Activated CD4-positive, alpha-beta T cell treated with anti-CD3 and anti-CD28 coated beads for 24 hours (primary cell): ENCODE measurements at regions not wholly inside any gene's neighbourhood (a gene's known extent, or its start where the extent isn't known, plus 50 kb on each side); places are given as distances from the start of the nearest gene placed in this dataset.

Experiments used
- DNase-seq, 2 donors: peaks; one replicate each; pipeline ENCODE4 v3.0.0-alpha.2; 2020; ENCODE audit warnings: low read depth in 2 of 2

DNA sequence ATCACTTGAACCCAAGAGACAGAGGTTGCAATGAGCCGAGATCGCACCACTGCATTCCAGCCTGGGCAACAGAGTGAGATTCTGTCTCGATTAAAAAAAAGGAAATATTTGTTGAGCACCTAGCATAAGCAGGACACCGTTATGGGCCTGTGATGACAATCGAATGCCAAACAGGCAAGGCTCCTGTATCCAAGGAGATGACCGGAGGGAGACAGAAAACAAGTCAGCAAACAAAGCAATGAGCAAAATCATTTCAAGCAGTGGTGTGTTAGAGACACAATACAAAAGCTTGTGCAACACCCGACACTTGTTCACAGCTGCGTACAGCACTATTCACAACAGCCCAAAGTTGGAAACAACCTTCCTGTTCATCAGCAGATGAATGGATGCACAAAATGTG is 87.1 kb upstream of the CPEB4 start:
- DNase-seq: no peak

DNA sequence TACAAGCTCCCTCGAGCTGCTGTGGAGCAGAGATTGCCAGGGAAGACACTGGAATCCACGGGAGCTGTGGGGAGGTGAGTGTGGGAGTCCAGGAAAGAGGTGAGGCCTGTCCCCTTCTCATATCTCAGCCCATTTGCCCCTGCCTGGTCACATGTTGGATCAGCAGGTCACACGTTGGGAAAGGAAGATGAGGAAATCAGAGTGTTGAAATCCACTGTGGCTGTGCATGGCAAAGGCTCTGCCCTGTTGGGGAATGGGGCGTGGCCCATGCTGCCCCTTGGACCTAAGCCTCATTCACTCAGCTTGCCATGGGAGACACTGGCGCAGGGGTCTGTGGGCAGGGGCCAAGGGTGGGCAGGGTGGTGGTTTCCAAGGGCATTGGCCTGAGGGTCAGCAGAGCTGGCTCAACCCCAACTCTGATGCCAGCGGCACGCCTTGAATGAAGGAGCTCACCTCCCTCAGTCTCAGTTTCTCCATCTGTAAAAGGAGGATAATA is 85.4 kb upstream of the CPEB4 start:
- DNase-seq: no peak

DNA sequence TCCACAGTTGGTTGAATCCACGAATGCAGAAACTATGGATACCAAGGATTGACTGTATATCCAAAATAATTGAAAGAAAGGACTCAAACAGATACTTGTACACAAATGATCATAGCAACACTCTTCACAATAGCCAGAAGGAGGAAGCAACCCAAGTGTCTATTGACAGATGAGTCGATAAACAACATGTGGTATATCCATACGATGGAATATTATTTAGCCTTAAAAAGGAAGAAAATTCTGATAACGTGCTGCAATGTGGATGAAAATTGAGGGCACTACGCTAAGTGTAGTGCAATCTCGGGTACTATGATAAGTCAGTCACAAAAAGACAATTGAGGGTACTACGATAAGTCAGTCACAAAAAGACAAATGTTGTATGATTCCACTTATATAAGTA is 83.6 kb upstream of the CPEB4 start:
- no peak for DNase-seq

DNA sequence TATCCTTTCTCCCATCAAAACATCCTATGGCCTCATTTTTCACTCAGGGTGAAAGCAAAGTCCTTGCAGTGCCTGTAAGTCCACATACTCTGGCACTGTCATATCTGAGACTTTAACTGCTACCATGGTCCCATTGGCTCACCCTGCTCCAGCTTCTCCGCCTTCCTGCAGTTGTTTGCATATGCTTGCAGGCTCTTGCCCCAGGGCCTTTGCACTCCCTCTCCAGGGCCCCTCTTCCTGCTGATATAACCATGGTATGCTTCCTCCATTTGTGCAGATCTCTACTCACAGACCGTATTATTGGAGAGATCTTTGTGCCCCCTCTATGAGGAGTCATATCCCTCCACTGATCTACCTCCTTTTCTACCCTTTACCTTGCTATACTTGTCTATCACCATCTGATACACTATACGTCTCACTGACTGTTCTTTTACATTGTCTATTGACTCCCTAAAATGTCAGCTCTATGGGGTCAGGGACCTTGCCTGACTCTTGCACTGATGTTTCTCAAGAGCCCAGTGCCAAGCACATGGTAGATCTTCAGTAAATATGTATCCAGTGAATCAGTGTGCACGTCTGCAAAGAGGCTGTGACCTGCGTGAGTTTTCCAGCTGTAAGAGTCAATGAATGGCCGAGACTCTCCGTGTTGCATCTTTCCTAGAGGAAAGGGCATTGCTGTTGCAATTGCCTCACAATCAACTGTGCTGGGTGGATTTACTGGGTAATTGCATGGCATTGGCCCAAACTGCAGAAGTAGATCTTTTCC is 81.7 kb upstream of the CPEB4 start:
- no peak for DNase-seq

DNA sequence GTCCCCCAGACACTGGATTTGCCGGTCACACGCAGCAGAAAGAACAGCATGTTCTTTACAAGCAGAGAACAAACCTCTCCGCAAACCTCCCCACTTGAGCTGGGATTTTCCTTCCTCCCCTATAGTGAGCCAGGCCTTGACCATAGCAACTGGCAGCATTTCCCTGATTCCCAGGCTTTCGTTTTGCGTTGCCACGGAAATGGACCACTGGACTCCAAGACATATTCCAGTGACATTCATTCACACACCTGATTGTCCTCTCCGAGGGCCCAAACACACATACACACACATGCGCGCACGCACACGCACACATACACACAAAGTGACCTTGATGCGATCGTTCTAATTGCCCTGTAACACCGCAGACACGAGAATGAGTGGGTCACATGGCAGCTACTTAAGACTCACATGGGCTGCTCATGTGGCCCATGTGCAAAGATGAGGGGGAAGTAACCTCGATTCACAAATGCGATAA is 80.9 kb upstream of the CPEB4 start:
- no peak for DNase-seq

DNA sequence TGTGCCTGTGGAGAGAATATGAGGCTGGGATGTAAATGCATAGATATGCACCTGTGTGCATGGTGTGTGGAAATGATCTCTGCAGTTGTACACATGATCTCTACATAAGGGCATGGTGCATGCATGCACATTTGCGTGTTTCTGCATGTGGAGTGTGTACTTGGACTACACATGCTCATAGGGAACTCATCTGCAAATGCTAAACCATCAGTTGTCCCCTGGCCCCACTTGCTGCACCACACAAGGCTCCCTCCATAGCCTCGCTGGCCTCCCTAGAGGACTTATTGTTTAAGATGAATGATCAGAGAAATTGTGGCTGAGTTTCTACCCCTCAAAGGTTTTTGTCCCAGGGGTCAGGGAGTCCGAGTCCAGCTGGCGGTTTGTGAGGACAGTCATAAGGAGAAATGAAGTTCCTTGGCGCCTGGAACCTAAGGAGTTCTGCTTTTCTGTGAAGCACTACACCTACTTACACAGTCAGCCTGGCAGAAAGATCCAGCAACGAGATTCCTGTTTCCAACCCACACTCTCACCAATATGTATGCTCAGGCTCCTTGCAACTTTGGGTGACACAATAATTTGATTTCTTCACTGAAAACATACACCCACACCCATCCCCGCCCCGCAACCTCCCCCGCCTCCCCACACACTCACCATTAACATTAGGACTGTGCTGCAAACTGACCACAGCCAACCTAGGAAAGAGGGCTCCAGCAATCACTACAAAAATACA is 79.9 kb upstream of the CPEB4 start:
- DNase-seq: no peak

DNA sequence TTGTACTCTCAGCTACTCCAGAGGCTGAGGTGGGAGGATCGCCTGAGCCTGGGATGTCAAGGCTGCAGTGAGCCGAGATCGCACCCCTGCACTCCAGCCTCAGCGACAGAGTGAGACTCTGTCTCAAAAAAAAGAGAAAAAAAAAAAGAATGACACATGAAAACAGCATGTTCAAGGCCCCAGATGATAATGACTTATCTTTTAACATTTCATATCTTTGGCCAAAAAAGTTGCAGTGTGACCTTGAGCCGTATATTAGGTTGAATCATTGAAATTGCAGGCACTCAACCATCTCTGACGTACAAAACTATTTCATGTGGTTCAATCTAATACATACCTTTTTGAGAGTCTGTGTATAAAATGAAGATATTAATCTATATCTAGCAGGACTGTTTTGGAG is 79.1 kb upstream of the CPEB4 start:
- DNase-seq: no peak

DNA sequence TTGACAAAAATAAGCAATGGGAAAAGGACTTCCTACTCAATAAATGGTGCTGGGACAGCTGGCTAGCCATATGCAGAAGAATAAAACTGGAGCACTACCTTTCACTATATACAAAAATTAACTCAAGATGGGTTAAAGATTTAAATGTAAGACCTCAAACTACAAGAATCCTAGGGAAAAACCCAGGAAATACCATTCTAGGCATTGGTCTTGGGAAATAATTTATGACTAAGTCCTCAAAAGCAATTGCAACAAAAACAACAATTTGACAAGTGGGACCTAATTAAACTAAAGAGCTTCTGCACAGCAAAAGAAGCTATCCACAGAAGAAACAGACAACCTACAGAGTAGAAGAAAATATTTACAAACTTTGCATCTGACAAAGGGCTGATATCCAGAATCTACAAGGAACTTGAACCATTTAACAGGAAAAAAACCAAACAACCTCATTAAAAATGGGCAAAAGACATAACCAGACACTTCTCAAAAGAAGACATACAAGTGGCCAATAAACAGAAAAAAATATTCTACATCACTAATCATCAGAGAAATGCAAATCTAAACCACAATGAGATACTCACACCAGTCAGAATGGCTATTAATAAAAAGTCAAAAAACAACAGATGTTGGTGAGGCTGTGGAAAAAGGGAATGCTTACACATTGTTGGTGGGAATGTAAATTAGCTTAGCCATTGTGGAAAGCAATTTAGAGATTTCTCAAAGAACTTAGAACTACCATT is 75.2 kb upstream of the CPEB4 start:
- DNase-seq: no peak

DNA sequence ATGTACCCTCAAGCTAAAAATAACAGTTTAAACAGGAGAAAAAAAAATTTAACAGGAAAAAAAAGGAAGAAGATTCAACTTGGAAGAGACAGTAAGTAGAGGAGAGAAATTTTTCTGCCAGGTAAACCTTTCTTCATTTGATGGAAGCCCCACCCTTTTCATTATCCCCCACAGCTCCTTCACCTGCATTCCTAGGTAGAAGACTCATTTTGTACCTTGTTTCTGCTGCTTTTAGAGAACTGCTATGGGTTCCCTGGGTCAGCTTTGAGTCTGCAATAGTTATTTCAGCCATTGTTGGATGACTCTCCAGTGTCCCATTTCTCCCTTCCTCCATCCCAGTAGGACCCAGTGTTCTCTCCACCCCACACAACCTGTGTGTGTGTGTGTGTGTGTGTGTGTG is 74.1 kb upstream of the CPEB4 start:
- DNase-seq: no peak

DNA sequence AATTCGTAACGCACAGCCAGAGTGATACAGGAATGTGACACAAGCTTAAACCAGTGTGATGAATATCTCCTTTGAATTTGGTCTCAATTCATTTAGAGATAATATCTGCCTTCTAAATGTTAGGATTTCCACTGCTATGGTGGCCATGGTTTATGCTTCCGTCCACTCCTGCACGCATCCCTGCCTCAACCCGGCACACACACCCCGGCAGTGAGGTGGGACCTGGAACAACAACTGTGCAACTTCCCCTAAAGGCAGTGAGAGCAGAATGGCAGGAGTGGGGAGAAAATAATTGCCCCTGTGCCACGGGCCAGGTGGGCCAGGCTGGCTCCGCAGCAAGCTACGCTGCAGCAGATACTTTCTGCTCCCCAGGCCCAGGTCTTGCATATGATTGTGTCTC is 72.6 kb upstream of the CPEB4 start:
- DNase-seq: no peak

DNA sequence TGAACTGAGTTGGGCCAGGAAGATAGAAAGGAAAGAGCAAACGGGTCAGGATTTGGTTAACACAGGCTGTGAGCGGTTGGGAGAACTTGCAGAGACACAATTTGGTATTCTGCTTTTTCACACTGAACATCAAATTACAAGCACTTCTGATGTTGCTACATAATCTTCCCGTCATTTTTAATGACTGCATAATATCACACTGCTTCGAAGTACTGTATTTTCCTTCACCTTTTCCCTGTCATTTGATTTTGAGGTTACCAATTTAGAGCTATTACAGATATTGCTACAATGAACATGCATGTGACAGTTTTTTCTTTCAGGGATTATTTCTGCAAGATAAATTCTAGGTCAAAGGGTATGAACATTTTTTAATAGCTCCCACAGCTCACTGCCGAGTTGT is 71.4 kb upstream of the CPEB4 start:
- DNase-seq: no peak

DNA sequence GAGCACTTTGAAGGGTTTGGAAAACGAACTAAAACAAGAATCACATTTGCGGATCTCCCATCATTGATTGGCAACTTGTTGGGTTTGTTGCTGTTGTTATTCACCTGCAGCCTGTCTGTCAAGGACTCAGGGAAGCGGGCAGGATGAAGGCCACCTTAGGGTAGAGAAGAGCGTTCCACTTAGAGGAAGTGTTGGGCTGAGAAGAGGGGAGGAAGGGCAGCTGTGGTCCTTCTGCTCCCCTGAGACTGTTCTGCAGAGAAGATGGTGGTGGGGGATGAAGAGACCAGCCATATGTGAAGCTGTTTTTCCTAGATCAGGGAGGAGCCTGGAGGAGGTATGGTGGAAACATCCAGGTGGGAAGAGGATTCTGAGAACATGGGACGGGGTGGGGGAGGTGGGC is 70.6 kb upstream of the CPEB4 start:
- no peak for DNase-seq

DNA sequence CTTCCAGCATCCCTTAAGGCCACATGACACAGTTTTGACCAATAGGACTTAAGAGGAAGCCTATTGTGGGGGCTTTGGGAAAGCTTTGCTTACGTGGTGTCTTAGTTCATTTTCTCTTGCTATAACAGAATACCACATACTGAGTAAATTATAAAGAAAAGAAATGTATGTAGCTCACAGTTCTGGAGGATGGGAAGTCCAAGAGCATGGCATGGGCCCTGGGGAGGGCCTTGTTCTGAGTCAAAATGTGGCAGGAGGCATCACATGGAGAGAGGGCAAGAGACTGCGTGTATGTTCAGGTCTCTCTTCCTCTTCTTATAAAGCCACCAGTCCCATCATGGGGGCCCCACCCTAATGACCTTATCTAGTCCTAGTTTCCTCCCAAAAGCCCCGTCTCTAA is 68.6 kb upstream of the CPEB4 start:
- DNase-seq: no peak

DNA sequence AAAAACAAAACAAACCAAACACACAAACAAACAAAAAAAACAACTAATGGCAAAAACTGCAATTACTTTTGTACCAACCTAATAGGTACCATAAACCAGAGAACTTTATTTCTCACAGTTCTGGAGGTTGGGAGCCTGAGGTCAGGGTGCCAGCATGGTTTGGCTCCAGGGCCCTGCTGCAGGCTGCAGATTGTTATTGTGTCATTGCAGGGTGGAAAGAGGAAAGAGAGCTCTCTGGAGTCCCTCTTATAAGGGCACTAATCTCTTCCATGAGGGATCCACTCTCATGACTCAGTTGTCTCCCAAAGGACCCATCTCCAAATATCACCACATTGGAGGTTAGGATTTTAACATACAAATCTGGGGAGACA is 64.9 kb upstream of the CPEB4 start:
- no peak for DNase-seq

DNA sequence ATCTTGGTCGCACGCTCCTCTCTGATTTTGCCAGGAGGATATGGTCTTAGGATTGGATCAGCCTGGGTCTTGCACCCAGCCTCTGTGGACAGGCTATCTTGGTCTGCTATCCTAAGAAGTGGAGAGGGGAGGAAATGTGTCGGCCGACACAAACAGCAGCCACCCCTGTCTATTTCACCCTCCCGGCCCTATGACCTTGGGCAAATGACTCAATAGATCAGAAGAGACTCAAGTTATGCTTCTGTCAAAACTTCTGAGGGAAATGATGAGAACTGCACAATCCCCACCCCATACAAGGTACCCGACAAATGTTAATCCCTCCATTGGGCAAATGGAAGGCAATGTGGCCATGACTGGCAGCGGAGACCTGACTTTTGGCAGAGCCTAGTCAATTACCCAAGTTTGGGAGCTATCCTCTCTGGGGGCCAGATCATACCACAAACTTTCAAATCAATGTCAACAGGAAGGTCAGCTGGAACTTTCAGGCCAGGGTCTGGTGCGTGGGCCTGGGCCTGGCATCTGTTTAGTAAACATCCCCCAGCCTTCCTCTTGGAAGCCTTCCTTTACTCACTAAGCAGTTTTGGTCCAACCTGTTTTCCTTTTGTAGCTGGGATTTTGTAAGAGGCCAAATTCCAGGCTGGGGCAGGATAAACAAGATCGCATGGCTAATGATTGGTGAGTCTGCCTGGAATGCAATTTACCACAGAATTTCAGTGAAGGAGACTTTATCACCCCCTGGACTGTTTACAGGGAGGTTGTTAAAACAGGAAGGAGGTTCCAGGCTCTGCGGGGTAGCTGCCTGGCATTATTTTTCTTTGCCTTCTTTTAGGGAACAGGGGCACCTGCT is 64.2 kb upstream of the CPEB4 start:
- no peak for DNase-seq

DNA sequence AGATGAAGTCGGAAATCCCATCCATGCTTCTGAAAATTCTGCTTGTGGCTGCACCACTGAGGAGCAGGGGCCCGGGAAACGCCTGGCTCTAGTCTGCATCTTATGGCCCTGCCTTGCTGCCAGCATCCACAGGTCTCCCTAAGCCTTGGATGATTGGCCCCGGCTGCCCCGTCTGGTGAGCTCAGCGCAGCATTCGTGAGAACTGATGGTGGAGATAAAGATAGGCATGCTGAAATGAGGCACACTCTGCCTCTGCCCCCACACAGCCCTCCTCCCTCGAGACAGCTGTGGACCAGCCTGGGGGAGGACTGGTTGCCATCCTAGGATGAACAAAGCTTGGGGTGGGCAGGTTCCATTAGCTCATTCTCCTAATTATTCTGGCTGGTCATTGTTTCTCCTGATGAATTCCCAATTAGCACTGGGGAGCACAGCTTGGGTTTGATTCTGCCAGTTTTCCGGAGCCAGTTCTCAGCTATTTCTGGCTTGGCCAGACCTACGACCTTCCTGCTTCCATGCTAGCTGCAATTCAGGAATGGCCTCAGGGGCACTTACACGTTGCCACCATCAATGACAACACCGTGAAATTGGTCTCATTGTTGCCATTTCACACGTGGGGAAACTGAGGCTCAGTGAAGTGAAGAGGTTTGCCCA is 62.8 kb upstream of the CPEB4 start:
- DNase-seq: no peak

DNA sequence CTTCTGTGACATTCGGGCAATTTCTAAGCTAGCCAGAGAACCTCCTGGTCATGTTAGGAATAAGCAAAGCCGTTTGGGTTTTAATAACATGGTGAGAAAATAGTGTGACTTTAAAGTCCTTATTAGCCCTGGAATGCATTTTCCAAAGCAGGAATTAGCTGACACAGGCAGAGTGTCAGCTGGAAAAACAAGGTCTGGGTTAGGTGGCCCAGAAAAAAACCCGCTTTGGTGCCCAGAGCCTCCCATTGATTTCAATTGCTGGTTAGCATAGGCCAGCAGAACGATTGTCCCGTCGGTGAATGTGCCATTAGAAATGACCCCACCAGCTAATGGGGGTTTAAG is 62.1 kb upstream of the CPEB4 start:
- DNase-seq: no peak

DNA sequence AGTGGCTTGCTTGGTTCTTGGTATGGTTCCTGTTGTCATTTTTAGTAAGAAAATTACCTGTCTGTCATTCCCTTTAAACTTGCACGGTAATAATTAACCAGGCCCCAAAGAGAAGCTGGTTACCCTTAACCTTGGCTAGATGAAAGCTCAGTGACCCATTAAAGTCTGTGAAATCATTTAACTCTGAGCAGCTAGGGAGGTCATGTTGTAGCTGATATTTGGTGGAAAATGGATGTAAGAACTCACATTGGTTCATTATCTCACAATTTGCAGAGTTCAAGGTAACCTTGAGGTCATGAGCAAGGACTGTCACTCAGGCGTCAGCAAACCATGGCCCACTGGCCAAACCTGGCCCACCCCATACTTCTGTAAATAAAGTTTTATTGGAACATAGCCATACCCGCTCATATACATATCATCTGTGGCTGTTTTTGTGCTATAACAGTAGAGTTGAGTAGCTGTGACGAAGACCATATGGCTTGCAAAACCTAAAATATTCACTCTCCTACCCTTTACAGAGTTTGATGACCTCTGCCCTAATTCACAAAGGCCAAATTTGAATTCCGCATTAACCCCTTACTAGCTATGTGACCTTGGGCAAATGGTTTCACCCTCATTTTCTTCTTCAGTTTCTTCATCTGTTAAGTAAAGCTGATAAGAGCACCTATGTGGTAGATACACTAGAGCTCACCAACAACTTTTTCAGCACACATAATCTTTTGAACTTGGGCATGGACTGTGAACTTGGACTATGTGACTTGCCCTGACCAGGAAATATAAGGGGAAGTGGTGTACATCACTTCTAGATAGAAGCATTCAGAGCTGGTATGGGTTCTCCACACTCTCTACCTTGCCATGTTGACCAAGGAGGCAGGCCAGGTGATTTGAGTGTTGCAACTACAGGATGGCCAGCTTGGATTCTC is 61.5 kb upstream of the CPEB4 start:
- no peak for DNase-seq

DNA sequence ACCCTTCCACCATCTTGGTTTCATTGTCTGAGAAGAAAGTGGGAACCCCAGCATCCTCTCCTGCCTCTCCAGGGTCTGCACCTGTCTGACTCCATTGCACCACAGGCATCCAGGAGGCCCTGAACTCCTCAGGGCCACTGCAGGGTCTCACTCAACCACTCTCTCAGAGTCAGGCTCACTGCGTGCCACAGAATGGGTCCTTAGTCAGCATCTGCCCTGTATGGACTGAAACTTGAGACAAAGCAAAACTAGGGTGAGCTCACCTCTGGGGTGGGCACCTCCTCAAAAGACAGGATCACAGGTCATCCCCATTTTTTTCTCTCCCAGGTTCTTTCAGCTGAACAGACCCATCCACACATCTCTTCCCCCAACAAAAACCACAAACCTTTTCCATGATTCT is 59.2 kb upstream of the CPEB4 start:
- DNase-seq: no peak

DNA sequence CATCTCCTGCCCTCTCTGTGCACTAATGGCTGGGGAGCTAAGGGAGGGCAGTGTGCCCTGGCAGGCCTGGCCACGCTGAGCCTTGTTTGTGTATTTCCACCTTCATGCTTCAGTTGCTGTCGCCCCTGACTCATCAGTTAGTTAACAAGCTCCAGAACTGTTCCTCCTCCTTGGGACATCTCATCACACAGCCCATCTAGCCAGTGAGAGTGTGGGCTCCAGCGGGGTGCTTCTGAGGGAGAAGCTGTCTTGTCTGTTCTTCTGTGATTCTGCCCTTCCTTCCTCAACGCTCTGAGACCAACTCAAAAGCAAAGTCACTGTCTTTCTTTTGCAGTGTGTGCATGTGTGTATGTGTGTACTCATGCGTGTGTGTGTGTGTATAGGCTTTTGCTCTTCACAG is 58.3 kb upstream of the CPEB4 start:
- DNase-seq: no peak
